ENCODE measurements at regions not wholly inside any gene's neighbourhood (a gene's known extent, or its start where the extent isn't known, plus 50 kb on each side); places are given as distances from the start of the nearest gene placed in this dataset.
"Not testable (repeated sequence)": the region's sequence is repeated elsewhere in the genome, so short reads cannot be mapped to it uniquely, and the experiment has no call there.

DNA sequence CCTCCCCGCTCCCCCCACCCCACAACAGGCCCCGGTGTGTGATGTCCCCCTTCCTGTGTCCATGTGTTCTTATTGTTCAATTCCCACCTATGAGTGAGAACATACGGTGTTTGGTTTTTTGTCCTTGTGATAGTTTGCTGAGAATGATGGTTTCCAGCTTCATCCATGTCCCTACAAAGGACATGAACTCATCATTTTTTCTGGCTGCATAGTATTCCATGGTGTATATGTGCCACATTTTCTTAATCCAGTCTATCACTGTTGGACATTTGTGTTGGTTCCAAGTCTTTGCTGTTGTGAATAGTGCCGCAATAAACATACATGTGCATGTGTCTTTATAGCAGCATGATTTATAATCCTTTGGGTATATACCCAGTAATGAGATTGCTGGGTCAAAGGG, 104.3 kb downstream of the MTPN start:
- not testable (repeated sequence) for DNase-seq (ENCODE audit: low spot score)

- DNase-seq (ENCODE audit: low spot score): no peak
Measured at GRCh38 chr7:135862586-135863340, 114.2 kb upstream of the FAM180A start.

- DNase-seq (ENCODE audit: low spot score): no peak
Measured at GRCh38 chr7:135859538-135859937, 110.9 kb upstream of the FAM180A start.

DNA sequence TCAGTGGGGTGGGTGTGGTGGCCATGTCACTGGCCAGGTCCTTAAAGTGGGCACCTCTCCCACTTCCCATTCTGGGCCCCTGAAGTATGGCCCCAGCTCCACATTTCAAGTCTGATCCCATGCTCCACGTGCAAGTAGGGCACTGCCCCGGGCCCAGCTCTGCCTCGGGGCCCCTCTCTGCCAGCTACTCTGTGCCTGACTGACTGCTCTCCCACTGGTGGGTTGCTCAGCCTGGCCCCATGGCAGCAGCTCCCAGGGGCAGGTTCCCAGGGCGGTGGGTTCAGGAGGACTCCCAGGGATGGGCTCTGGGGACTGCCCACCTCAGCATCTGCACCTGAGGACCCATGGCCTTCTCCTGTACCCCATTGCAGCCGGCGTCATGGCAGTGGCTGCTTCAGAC, 110.2 kb upstream of the FAM180A start:
- DNase-seq (ENCODE audit: low spot score): no peak

DNA sequence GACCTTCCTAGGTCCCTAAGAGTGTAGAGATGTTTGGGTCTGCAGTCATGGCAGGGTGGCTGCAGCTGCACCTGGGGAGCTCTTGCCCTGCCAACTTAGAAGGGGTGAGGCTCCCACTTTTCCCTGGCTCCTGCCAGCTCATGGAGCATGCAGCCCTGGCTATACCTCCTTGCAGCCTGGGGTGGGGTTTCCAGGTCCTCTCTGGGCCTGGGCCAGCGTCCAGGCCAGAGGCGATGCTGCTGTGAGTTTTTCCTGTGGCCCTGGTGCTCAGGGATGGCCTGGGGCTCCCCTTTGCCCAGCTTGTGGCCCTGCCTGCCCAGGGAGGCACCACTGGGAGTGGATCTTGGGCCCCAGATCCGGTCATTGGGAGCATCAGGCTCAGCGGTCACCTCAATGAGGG, 109.8 kb upstream of the FAM180A start:
- no peak for DNase-seq (ENCODE audit: low spot score)

DNA sequence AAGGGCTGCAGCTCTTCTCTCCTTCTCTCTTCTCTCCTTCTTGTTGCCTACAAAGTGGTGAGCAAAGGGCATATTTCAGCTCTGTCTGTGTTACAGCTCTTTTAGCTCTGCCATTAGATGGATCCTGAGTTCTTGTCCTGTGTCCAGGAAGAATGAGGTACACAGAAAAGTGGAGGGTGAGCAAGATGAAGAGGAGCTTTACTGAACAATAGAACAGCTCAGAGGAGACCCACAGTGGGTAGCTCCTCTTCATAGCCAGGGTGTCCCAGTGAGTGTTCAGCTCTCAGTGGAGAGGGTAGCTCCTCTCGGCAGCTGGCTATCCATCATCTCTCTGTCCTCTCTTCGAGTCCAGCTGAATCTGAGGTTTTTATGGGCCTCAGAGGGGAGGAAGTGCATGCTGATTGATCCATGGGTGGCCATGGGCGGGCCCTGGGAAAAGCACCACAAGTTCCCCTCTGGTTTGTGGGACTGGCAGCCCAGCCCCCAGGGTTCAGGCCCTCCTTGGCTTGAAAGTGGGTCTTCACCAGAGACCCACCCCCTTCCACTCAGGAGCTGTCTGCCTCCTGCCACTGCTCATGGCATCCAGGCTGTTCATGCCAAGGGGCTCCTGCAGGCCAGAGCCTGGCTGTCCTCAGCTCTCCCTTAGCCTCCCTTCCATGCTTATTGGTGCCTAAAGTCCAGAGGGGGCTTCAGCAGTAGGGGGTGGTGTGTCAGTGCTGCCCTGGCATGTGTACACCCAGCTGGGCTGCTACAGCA, 109.1 kb upstream of the FAM180A start:
- DNase-seq (ENCODE audit: low spot score): no peak

GRCh38 chr7:135856356-135857144, 107.9 kb upstream of the FAM180A start:
- DNase-seq (ENCODE audit: low spot score): no peak

GRCh38 chr7:135855846-135856245, 107.2 kb upstream of the FAM180A start:
- DNase-seq (ENCODE audit: low spot score): no peak

- peak; percentile 7 for DNase-seq (ENCODE audit: low spot score)
Measured at GRCh38 chr7:135853499-135853898, 104.9 kb upstream of the FAM180A start.

GRCh38 chr7:135853008-135853407, 104.4 kb upstream of the FAM180A start:
- DNase-seq (ENCODE audit: low spot score): no peak

DNA sequence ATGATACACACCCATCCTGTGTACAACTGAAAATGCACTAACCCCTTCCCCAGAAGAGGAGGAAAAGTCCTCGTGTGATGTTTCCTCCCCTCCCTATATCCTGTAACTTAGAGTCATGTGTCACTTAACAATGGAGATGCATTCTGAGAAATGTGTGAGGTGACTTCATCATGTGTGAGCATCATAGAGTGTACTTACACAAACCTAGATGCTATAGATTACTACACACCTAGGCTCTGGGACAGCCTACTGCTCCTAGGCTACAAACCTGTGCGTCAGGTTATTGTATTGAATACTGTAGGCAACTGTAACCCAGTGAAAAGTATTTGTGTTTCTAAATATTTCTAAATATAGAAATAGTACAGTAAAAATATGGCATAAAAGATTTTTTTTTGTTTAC, 98.6 kb upstream of the FAM180A start:
- no peak for DNase-seq (ENCODE audit: low spot score)

GRCh38 chr7:135846339-135846738, 97.7 kb upstream of the FAM180A start:
- DNase-seq (ENCODE audit: low spot score): no peak

- no peak for DNase-seq (ENCODE audit: low spot score)
Measured at GRCh38 chr7:135845415-135846075, 96.9 kb upstream of the FAM180A start.

DNA sequence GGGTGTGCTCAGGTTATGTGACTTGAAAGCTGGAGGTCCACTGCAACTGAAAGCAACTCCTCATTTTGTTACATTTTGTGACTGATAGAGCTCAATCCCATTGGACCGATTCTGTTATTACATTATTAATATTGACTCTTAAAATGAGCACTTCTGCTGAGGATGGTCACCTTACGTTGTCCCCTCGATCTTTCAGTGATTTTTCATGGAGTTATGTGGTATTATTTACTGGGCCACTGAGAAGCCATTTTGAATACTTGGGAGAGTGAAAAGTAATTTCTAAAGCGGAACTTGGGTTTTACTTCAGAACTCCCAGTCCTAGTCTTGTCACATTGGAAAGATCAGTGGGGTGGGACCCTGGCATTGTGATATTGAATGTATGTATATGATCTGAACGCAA, 96.3 kb upstream of the FAM180A start:
- DNase-seq (ENCODE audit: low spot score): no peak

GRCh38 chr7:135843214-135843613, 94.6 kb upstream of the FAM180A start:
- DNase-seq (ENCODE audit: low spot score): no peak

- no peak for DNase-seq (ENCODE audit: low spot score)
Measured at GRCh38 chr7:135842446-135843179, 94.0 kb upstream of the FAM180A start.

GRCh38 chr7:135840591-135840990, 92.0 kb upstream of the FAM180A start:
- no peak for DNase-seq (ENCODE audit: low spot score)

DNA sequence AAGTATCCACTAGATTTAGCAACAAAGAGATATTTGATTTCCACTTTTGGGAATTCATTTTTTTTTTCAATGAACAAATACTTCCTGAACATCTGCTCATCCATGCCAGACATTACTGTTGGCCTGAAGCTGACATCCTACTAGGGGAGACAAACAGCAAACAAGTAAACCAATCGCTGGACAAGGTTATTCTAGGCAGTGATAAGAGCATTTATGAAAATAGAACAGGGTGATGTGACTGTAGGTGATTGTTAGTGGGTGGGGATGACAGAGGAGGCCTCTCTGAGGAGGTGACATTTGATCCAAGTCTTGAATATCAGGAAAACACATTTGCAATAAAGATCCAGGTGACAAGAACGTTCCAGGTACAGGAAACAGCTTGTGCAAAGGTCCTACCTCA, 89.1 kb upstream of the FAM180A start:
- no peak for DNase-seq (ENCODE audit: low spot score)

GRCh38 chr7:135834266-135834665, 85.7 kb upstream of the FAM180A start:
- DNase-seq (ENCODE audit: low spot score): no peak

- no peak for DNase-seq (ENCODE audit: low spot score)
Measured at GRCh38 chr7:135833642-135834041, 85.0 kb upstream of the FAM180A start.

GRCh38 chr7:135831455-135832195, 83.0 kb upstream of the FAM180A start:
- no peak for DNase-seq (ENCODE audit: low spot score)
